Natural killer cell (primary cell): ENCODE measurements at regions not wholly inside any gene's neighbourhood (a gene's known extent, or its start where the extent isn't known, plus 50 kb on each side); places are given as distances from the start of the nearest gene placed in this dataset.

ENCODE experiments used
- ATAC-seq, 3 donors: fragments of 150-1000 bp in 2 of 3; fragments of 200-7000 bp in 1 of 3; cut with Tn5 transposase; 1 replicate in 1 of 3; 2 replicates in 2 of 3; pipeline ENCODE4 v1.10.0; 2021; ENCODE audit warnings: mild to moderate bottlenecking in 2 of 3, moderate library complexity in 2 of 3
- DNase-seq, 2 donors: peaks; one replicate each; pipeline versions ENCODE4 v3.0.0 to v3.0.0-alpha.2; 2013 to 2021; ENCODE audit warnings: mixed read lengths in 1 of 2
- H3K27ac ChIP-seq: one replicate; pipeline ENCODE4 v1.5.1; 2013; ENCODE audit warnings: mild to moderate bottlenecking, low read length
- H3K27me3 ChIP-seq: one replicate; pipeline ENCODE4 v1.6.1; 2013; ENCODE audit warnings: low read length; ENCODE audit not compliant: control insufficient read depth, insufficient read depth
- H3K36me3 ChIP-seq: one replicate; pipeline ENCODE4 v1.6.1; 2013; ENCODE audit warnings: low read length; ENCODE audit not compliant: control insufficient read depth, insufficient read depth
- H3K4me1 ChIP-seq: one replicate; pipeline ENCODE4 v1.6.1; 2013; ENCODE audit warnings: low read length; ENCODE audit not compliant: control insufficient read depth, insufficient read depth
- H3K4me3 ChIP-seq: one replicate; pipeline ENCODE4 v1.5.1; 2013; ENCODE audit warnings: low read length
- H3K9me3 ChIP-seq: one replicate; pipeline ENCODE4 v1.6.1; 2013; ENCODE audit warnings: low read length; ENCODE audit not compliant: control insufficient read depth, insufficient read depth
- H3K27ac Mint-ChIP-seq, 2 donors: one replicate each; pipeline ENCODE4 v1.8.0; 2022; ENCODE audit warnings: mild to moderate bottlenecking in 2 of 2, mixed read lengths in 2 of 2, moderate library complexity in 1 of 2
- H3K27me3 Mint-ChIP-seq, 2 donors: one replicate each; pipeline ENCODE4 v1.8.0; 2022; ENCODE audit warnings: low read depth in 2 of 2, mixed read lengths in 2 of 2
- H3K36me3 Mint-ChIP-seq: one replicate; pipeline ENCODE4 v1.8.0; 2022; ENCODE audit warnings: mixed read lengths
- H3K4me1 Mint-ChIP-seq, 2 donors: one replicate each; pipeline ENCODE4 v1.8.0; 2022; ENCODE audit warnings: mixed read lengths in 2 of 2
- H3K4me3 Mint-ChIP-seq: one replicate; pipeline ENCODE4 v1.8.0; 2022; ENCODE audit warnings: mild to moderate bottlenecking, moderate library complexity, mixed read lengths
- H3K9me3 Mint-ChIP-seq, 2 donors: one replicate each; pipeline ENCODE4 v1.8.0; 2022; ENCODE audit warnings: mixed read lengths in 2 of 2
- CTCF ChIP-seq: fragments of 200-600 bp; IDR thresholded peaks from one replicate; pipeline ENCODE4 v1.8.0; 2022; ENCODE audit warnings: antibody characterized with exemption
- WGBS: methylation state at CpG from one replicate; pipeline ENCODE4 v1.1.7; 2013; ENCODE audit warnings: missing lambda C conversion rate; ENCODE audit not compliant: insufficient coverage; 5-methylcytosine and 5-hydroxymethylcytosine counted together
- intact Hi-C: fragments of 100-400 bp; cut with micrococcal nuclease; formaldehyde crosslinking; loops from one replicate; pipeline ENCODE4 v1.14.2; 2022

- intact Hi-C loops: no loop called here
- Histone ChIP-seq H3K27ac (no peak overlapping the region), H3K9me3 (peaks cover 3% of the 10 kb centered on the region), H3K27me3 (no peaks in the 10 kb centered on the region), H3K4me1 (no peaks in the 10 kb centered on the region), H3K36me3 (no peaks in the 10 kb centered on the region), H3K4me3 (no peak overlapping the region)
- peaks cover 7 to 14% of the 10 kb centered on the region in 2 donors for H3K9me3 Mint-ChIP-seq
- no peaks in the 10 kb centered on the region for H3K27me3 Mint-ChIP-seq
- H3K4me1 Mint-ChIP-seq: no peaks in the 10 kb centered on the region
- ATAC-seq (no peak), DNase-seq (no peak)
- 92% methylated on average over 3 of the region's 3 CpGs for WGBS
- TF ChIP-seq CTCF: no peak
- H3K36me3 Mint-ChIP-seq: no peaks in the 10 kb centered on the region
- no peak overlapping the region for H3K27ac Mint-ChIP-seq
- H3K4me3 Mint-ChIP-seq: no peak overlapping the region
Observed at GRCh38 chr16:6852643-6853225, 479.9 kb upstream of the RBFOX1 start.

GRCh38 chr16:6846452-6846851 is 486.2 kb upstream of the RBFOX1 start:
- 84% methylated on average over 8 of the region's 8 CpGs for WGBS
- intact Hi-C loops: no loop called here
- Mint-ChIP-seq H3K9me3 (peaks cover 18 to 22% of the 10 kb centered on the region in 2 donors), H3K27ac (no peak overlapping the region), H3K4me3 (no peak overlapping the region), H3K4me1 (no peaks in the 10 kb centered on the region), H3K27me3 (no peaks in the 10 kb centered on the region), H3K36me3 (no peaks in the 10 kb centered on the region)
- no peak overlapping the region for H3K4me3 ChIP-seq
- peaks cover 7% of the 10 kb centered on the region for H3K9me3 ChIP-seq
- no peak for TF ChIP-seq CTCF
- no peaks in the 10 kb centered on the region for H3K27me3 ChIP-seq
- DNase-seq (no peak), ATAC-seq (no peak)
- no peaks in the 10 kb centered on the region for H3K36me3 ChIP-seq
- H3K4me1 ChIP-seq: no peaks in the 10 kb centered on the region
- H3K27ac ChIP-seq: no peak overlapping the region

GRCh38 chr16:6841392-6841791 is 491.3 kb upstream of the RBFOX1 start:
- no peak for TF ChIP-seq CTCF

GRCh38 chr16:6837722-6838121 is 494.9 kb upstream of the RBFOX1 start:
- ATAC-seq (no peak), DNase-seq (no peak)
- H3K9me3 ChIP-seq: no peaks in the 10 kb centered on the region
- H3K36me3 ChIP-seq: no peaks in the 10 kb centered on the region
- no peak overlapping the region for H3K4me3 ChIP-seq
- Mint-ChIP-seq H3K4me1 (no peaks in the 10 kb centered on the region), H3K4me3 (no peak overlapping the region), H3K27ac (no peak overlapping the region), H3K27me3 (no peaks in the 10 kb centered on the region), H3K9me3 (peaks cover 4 to 6% of the 10 kb centered on the region in 2 donors), H3K36me3 (no peaks in the 10 kb centered on the region)
- no peak overlapping the region for H3K27ac ChIP-seq
- intact Hi-C loops: no loop called here
- H3K4me1 ChIP-seq: no peaks in the 10 kb centered on the region
- WGBS: 100% methylated on average over 1 of the region's 2 CpGs
- TF ChIP-seq CTCF: no peak
- no peaks in the 10 kb centered on the region for H3K27me3 ChIP-seq

More at GRCh38 chr16:6841392-6841791, 491.3 kb upstream of the RBFOX1 start:
- WGBS: 85% methylated on average over 6 of the region's 6 CpGs
- H3K4me3 Mint-ChIP-seq: no peak overlapping the region
- Histone ChIP-seq H3K27ac (no peak overlapping the region), H3K4me3 (no peak overlapping the region), H3K27me3 (no peaks in the 10 kb centered on the region), H3K9me3 (peaks cover 3% of the 10 kb centered on the region), H3K36me3 (no peaks in the 10 kb centered on the region), H3K4me1 (no peaks in the 10 kb centered on the region)
- H3K4me1 Mint-ChIP-seq: no peaks in the 10 kb centered on the region
- ATAC-seq (no peak), DNase-seq (no peak)
- intact Hi-C loops: no loop called here
- H3K27me3 Mint-ChIP-seq: no peaks in the 10 kb centered on the region
- no peak overlapping the region for H3K27ac Mint-ChIP-seq
- H3K9me3 Mint-ChIP-seq: peaks cover 12% of the 10 kb centered on the region in 2 donors
- H3K36me3 Mint-ChIP-seq: no peaks in the 10 kb centered on the region
